ENCODE measurements at regions not wholly inside any gene's neighbourhood (a gene's known extent, or its start where the extent isn't known, plus 50 kb on each side); places are given as distances from the start of the nearest gene placed in this dataset.

GRCh38 chr7:46230298-46230989 lies 309.4 kb upstream of the IGFBP3 start:
- TF ChIP-seq CTCF (IDR thresholded peaks at IDR 0.05) (no peak), POLR2A (IDR thresholded peaks at IDR 0.05) (no peak)
